ENCODE measurements at regions not wholly inside any gene's neighbourhood (a gene's known extent, or its start where the extent isn't known, plus 50 kb on each side); places are given as distances from the start of the nearest gene placed in this dataset.
"Not testable (repeated sequence)": the region's sequence is repeated elsewhere in the genome, so short reads cannot be mapped to it uniquely, and the experiment has no call there.

- not testable (repeated sequence) for DNase-seq
These were observed 186.1 kb downstream of the CEP135 start for GRCh38 chr4:56134834-56135233.

GRCh38 chr4:56134266-56134665 is 185.5 kb downstream of the CEP135 start:
- DNase-seq = no peak

GRCh38 chr4:56132835-56133234 is 184.1 kb downstream of the CEP135 start:
- DNase-seq = no peak

- not testable (repeated sequence) for DNase-seq
These were observed 183.4 kb downstream of the CEP135 start for GRCh38 chr4:56132188-56132587.

GRCh38 chr4:56130606-56131155 is 181.9 kb downstream of the CEP135 start:
- DNase-seq = no peak

GRCh38 chr4:56129431-56129861 is 180.7 kb downstream of the CEP135 start:
- DNase-seq = no peak

- DNase-seq = no peak
These were observed 179.5 kb downstream of the CEP135 start for GRCh38 chr4:56128213-56128612.

- no peak for DNase-seq
These were observed 179.0 kb downstream of the CEP135 start for GRCh38 chr4:56127716-56128115.

- no peak for DNase-seq
These were observed 174.8 kb downstream of the CEP135 start for GRCh38 chr4:56123547-56123946.

- DNase-seq = peak; percentile 7
These were observed 174.3 kb downstream of the CEP135 start for GRCh38 chr4:56123051-56123450.

- DNase-seq = no peak
These were observed 170.1 kb downstream of the CEP135 start for GRCh38 chr4:56118845-56119244.

- no peak for DNase-seq
These were observed 169.3 kb downstream of the CEP135 start for GRCh38 chr4:56118055-56118454.

- DNase-seq = no peak
These were observed 167.2 kb downstream of the CEP135 start for GRCh38 chr4:56115898-56116297.

- DNase-seq = no peak
These were observed 163.6 kb downstream of the CEP135 start for GRCh38 chr4:56112377-56112776.

- DNase-seq = peak; percentile 16
These were observed 157.7 kb downstream of the CEP135 start for GRCh38 chr4:56106180-56107147.

- DNase-seq = no peak
These were observed 155.4 kb downstream of the CEP135 start for GRCh38 chr4:56104188-56104587.

GRCh38 chr4:56102601-56103000 is 153.9 kb downstream of the CEP135 start:
- DNase-seq = peak; percentile 86

- DNase-seq = no peak
These were observed 150.6 kb downstream of the CEP135 start for GRCh38 chr4:56099378-56099786.

- no peak for DNase-seq
These were observed 144.8 kb downstream of the CEP135 start for GRCh38 chr4:56093576-56093975.

GRCh38 chr4:56092540-56092939 is 143.8 kb downstream of the CEP135 start:
- no peak for DNase-seq

GRCh38 chr4:56086561-56086960 is 137.8 kb downstream of the CEP135 start:
- DNase-seq = no peak

- no peak for DNase-seq
These were observed 137.4 kb downstream of the CEP135 start for GRCh38 chr4:56086073-56086541.

GRCh38 chr4:56085275-56085674 is 136.5 kb downstream of the CEP135 start:
- DNase-seq = no peak

GRCh38 chr4:56084851-56085250 is 136.1 kb downstream of the CEP135 start:
- DNase-seq = no peak

Measured in NCI-H524 treated with DMSO at 0.1 percent for 48 hours (cell line).